Transverse colon (tissue), 3 donors: ENCODE measurements at regions not wholly inside any gene's neighbourhood (a gene's known extent, or its start where the extent isn't known, plus 50 kb on each side); places are given as distances from the start of the nearest gene placed in this dataset.

Source experiments
- EP300 ChIP-seq: sonication (generic); formaldehyde crosslinking; IDR thresholded peaks from one replicate; pipeline ENCODE4 v1.6.1; 2017; ENCODE audit warnings: antibody characterized with exemption, low read depth
- TF ChIP-seq, protein P1 (sequence below), 5 experiments: fragments of 200-600 bp in 3 of 5; fragments of 450-650 bp in 2 of 5; sonication (generic) in 3 of 5; IDR thresholded peaks; 1 replicate in 2 of 5; 2 replicates in 3 of 5; pipeline ENCODE4 v1.5.1; 2016 to 2017; ENCODE audit warnings: antibody characterized with exemption in 5 of 5, inconsistent platforms in 3 of 5, mild to moderate bottlenecking in 2 of 5, moderate library complexity in 1 of 5

DNA sequence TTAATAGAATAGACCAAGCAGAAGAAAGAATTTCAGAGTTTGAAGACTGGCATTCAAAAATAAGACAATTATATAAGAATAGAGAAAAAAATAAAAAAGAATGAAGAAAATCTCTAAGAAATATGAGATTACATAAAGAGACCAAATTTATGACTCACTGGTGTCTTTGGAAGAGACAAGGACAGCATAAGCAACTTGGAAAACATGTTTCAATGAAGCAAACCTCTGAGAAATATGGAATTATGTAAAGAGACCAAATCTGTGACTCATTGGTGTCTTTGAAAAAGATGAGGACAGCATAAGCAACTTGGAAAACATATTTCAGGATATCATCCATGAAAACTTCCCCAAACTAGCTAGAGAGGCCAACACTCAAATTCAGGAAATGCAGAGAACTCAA is 60.4 kb upstream of the LYPLAL1 start:
- TF ChIP-seq, protein P1, sequence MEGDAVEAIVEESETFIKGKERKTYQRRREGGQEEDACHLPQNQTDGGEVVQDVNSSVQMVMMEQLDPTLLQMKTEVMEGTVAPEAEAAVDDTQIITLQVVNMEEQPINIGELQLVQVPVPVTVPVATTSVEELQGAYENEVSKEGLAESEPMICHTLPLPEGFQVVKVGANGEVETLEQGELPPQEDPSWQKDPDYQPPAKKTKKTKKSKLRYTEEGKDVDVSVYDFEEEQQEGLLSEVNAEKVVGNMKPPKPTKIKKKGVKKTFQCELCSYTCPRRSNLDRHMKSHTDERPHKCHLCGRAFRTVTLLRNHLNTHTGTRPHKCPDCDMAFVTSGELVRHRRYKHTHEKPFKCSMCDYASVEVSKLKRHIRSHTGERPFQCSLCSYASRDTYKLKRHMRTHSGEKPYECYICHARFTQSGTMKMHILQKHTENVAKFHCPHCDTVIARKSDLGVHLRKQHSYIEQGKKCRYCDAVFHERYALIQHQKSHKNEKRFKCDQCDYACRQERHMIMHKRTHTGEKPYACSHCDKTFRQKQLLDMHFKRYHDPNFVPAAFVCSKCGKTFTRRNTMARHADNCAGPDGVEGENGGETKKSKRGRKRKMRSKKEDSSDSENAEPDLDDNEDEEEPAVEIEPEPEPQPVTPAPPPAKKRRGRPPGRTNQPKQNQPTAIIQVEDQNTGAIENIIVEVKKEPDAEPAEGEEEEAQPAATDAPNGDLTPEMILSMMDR (IDR thresholded peaks at IDR 0.05): no peak
- TF ChIP-seq EP300: no peak
